ENCODE measurements at regions not wholly inside any gene's neighbourhood (a gene's known extent, or its start where the extent isn't known, plus 50 kb on each side); places are given as distances from the start of the nearest gene placed in this dataset.

DNA sequence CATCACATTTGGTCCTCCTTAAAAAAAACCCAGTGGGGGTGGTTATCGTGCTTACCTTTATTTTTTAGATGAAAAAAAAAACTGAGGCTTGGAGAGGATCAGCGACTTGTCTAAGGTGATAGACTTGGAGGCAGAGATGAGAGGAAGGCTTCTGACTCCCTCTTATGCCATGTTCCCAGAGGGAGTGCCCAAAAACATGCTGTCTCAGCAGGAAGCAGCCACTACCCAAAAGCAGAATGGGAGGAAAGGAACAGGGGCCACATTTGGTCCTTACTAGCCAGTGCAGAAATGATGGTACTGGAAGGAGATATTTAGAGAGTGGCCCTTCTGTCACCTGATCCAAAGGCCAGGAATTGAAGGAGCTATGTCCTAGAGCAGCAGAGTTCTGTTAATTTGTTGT is 118.4 kb downstream of the B3GNT2 start:
- intact Hi-C loops (cut with micrococcal nuclease): no loop called here
- H3K27me3 ChIP-seq (ENCODE audit: control insufficient read depth in 2 of 2, insufficient read depth in 2 of 2, low read length in 2 of 2): no peaks in the 10 kb centered on the region
- H3K36me3 ChIP-seq (replicated peaks in 1 of 2; ENCODE audit: control insufficient read depth in 1 of 2, insufficient read depth in 2 of 2, low read length in 2 of 2): no peaks in the 10 kb centered on the region
- H3K27ac ChIP-seq (ENCODE audit: low read depth in 1 of 2, low read length in 2 of 2): no peak overlapping the region
- Mint-ChIP-seq H3K4me3 (no peak overlapping the region), H3K27me3 (ENCODE audit: low read depth in 3 of 3) (peaks cover 4 to 8% (median 6%) of the 10 kb centered on the region in 3 donors), H3K27ac (no peak overlapping the region), H3K36me3 (no peaks in the 10 kb centered on the region), H3K4me1 (peaks cover 26% of the 10 kb centered on the region), H3K9me3 (peaks cover 0 to 1% (median 0%) of the 10 kb centered on the region in 7 donors)
- H3K79me2 ChIP-seq (ENCODE audit: insufficient read depth, low read length): no peaks in the 10 kb centered on the region
- no peak overlapping the region for H3K4me2 ChIP-seq (replicated peaks; ENCODE audit: extremely low read depth, low read length, poor library complexity, severe bottlenecking)
- H2AFZ ChIP-seq (ENCODE audit: insufficient read depth, low read depth, low read length, poor library complexity, severe bottlenecking): no peak overlapping the region
- no CpG with 5 or more reads among the region's 2 CpGs for WGBS (ENCODE audit: insufficient coverage)
- no peak for DNase-seq
- TF ChIP-seq, protein P1, sequence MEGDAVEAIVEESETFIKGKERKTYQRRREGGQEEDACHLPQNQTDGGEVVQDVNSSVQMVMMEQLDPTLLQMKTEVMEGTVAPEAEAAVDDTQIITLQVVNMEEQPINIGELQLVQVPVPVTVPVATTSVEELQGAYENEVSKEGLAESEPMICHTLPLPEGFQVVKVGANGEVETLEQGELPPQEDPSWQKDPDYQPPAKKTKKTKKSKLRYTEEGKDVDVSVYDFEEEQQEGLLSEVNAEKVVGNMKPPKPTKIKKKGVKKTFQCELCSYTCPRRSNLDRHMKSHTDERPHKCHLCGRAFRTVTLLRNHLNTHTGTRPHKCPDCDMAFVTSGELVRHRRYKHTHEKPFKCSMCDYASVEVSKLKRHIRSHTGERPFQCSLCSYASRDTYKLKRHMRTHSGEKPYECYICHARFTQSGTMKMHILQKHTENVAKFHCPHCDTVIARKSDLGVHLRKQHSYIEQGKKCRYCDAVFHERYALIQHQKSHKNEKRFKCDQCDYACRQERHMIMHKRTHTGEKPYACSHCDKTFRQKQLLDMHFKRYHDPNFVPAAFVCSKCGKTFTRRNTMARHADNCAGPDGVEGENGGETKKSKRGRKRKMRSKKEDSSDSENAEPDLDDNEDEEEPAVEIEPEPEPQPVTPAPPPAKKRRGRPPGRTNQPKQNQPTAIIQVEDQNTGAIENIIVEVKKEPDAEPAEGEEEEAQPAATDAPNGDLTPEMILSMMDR (IDR thresholded peaks at IDR 0.05): no peak
- peaks cover 13 to 19% of the 10 kb centered on the region in 2 donors for H3K4me1 ChIP-seq (ENCODE audit: control insufficient read depth in 1 of 2, insufficient read depth in 2 of 2, low read length in 2 of 2)
- H4K20me1 ChIP-seq (ENCODE audit: insufficient read depth, low read length): no peaks in the 10 kb centered on the region
- H3K9me3 ChIP-seq (replicated peaks in 1 of 2; ENCODE audit: control insufficient read depth in 1 of 2, insufficient read depth in 1 of 2, low read length in 2 of 2): no peaks in the 10 kb centered on the region
- no peak overlapping the region for H3K9ac ChIP-seq (ENCODE audit: insufficient read depth, low read length, poor library complexity, severe bottlenecking)
- H3K4me3 ChIP-seq (replicated peaks in 1 of 3; ENCODE audit: low read depth in 2 of 3, low read length in 3 of 3): no peak overlapping the region

- Histone ChIP-seq H3K27ac (ENCODE audit: low read depth in 1 of 2, low read length in 2 of 2) (no peak overlapping the region), H3K4me3 (replicated peaks in 1 of 3; ENCODE audit: low read depth in 2 of 3, low read length in 3 of 3) (no peak overlapping the region), H3K27me3 (ENCODE audit: control insufficient read depth in 2 of 2, insufficient read depth in 2 of 2, low read length in 2 of 2) (no peaks in the 10 kb centered on the region), H3K9ac (ENCODE audit: insufficient read depth, low read length, poor library complexity, severe bottlenecking) (no peak overlapping the region), H2AFZ (ENCODE audit: insufficient read depth, low read depth, low read length, poor library complexity, severe bottlenecking) (no peak overlapping the region), H3K4me2 (replicated peaks; ENCODE audit: extremely low read depth, low read length, poor library complexity, severe bottlenecking) (no peak overlapping the region), H3K4me1 (ENCODE audit: control insufficient read depth in 1 of 2, insufficient read depth in 2 of 2, low read length in 2 of 2) (peaks cover 14 to 22% of the 10 kb centered on the region in 2 donors), H4K20me1 (ENCODE audit: insufficient read depth, low read length) (no peaks in the 10 kb centered on the region), H3K79me2 (ENCODE audit: insufficient read depth, low read length) (no peaks in the 10 kb centered on the region), H3K9me3 (replicated peaks in 1 of 2; ENCODE audit: control insufficient read depth in 1 of 2, insufficient read depth in 1 of 2, low read length in 2 of 2) (no peaks in the 10 kb centered on the region), H3K36me3 (replicated peaks in 1 of 2; ENCODE audit: control insufficient read depth in 1 of 2, insufficient read depth in 2 of 2, low read length in 2 of 2) (no peaks in the 10 kb centered on the region)
- Mint-ChIP-seq H3K4me3 (no peak overlapping the region), H3K36me3 (no peaks in the 10 kb centered on the region), H3K27me3 (ENCODE audit: low read depth in 3 of 3) (peaks cover 4 to 8% (median 6%) of the 10 kb centered on the region in 3 donors), H3K27ac (peak overlapping the region in 2 of 7 donors; percentile 41 to 63), H3K9me3 (peaks cover 0 to 1% (median 0%) of the 10 kb centered on the region in 7 donors), H3K4me1 (peaks cover 24% of the 10 kb centered on the region)
- no peak for DNase-seq
- intact Hi-C loops (cut with micrococcal nuclease): no loop called here
- 50% methylated on average over 2 of the region's 3 CpGs for WGBS (ENCODE audit: insufficient coverage)
- TF ChIP-seq, protein P1 (IDR thresholded peaks at IDR 0.05): no peak
Observed at GRCh38 chr2:62313449-62314227, 117.7 kb downstream of the B3GNT2 start.

All from CD14-positive monocyte (primary cell).